Activated CD4-positive, alpha-beta T cell treated with anti-CD3 and anti-CD28 coated beads, Interleukin-2, amount 50 U/mL, for 4 hours (primary cell): ENCODE measurements at regions not wholly inside any gene's neighbourhood (a gene's known extent, or its start where the extent isn't known, plus 50 kb on each side); places are given as distances from the start of the nearest gene placed in this dataset.

ENCODE experiments used
- DNase-seq, 2 experiments: peaks; one replicate each; pipeline ENCODE4 v3.0.0-alpha.2; 2020

DNA sequence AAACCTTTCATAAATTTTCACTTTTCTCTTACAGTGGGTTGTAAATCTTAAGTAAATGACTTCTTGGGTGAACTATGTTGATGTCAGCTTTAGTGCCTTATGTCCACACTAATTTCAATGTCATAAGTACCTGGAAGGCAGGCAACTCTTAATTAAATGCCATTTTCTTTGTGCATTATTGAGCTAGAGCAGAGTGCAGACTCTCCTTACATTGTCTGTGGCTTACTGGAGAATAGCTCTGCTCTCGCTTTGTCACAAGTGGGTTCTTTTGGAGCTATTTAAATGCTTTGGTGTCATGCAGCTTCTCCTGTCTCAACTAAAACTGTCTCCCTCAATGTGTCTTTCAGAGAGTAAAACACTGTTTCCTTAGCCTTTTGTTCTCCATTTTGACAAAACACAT lies 411.6 kb downstream of the STIM2 start:
- DNase-seq = no peak

GRCh38 chr4:27276307-27277073 lies 415.8 kb downstream of the STIM2 start:
- DNase-seq = no peak

DNA sequence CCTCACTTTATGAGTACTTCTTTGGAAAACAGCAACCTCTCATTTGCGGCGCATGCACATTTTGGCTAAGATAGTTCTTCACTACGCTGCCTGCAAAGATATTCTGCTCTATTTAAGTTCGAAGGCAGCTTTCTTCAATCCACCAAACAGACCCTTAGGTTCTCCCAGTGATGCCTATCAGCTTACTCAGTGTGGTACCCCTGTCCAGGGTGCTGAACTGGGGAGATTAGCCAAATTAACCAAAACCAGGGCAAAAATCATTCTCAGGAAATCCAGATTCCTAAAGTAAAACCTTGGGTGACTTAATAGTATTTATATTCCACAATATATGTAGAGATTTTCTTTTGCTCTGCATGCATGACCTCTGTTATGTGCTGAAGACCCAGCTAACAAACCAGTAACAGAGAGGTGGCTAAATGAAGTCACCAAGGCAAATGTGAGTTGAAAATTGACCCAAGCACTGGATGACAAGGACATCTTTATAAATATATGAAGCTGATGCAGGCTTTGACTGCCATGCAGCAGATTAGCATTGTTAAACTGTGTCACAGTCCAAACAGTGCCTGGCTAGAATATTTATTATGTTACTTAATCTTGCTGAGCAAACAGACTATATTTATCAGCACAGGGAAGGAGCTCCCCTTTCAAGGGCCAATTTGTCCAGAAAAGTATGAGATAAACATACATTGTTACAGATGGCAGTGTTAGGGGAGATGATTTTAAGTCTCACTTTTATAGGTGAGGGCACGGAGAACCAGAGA lies 418.2 kb downstream of the STIM2 start:
- no peak for DNase-seq

DNA sequence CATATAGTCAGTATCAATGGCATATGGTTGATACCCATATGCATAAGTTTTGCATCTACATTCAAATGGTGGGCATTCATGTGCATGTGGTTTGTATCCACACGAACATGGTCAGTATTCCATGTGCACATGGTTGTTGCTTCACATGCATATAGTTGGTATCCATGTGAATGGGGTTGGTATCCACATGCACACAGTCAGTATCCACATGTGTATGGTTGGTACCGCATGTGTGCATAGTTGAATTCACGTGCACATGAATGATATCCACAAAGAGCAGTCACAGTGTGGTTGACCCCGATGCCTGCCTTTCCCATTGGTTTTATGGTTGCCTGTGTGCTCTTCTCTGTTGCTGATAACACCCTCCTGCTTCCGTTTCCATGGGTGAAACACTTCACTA lies 427.9 kb downstream of the STIM2 start:
- no peak for DNase-seq

DNA sequence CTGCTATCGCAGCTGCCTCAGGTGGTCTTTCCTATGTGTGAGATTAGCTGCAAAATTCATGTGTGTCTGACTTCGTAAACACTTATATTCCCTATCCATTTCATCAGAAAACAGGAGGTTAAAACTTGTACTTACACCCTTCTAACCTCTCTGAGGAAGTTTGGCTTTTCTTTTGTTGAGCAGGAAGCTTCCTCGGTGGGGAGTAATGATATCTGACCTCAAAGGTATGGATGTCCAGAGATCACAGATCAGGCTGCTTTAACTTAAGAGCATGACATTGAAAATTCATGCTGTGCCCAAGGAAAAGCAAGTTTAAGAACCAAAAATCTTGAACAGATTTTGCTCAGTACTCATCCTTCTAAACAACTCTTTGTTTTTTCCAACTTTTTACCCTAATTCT lies 429.1 kb downstream of the STIM2 start:
- no peak for DNase-seq

DNA sequence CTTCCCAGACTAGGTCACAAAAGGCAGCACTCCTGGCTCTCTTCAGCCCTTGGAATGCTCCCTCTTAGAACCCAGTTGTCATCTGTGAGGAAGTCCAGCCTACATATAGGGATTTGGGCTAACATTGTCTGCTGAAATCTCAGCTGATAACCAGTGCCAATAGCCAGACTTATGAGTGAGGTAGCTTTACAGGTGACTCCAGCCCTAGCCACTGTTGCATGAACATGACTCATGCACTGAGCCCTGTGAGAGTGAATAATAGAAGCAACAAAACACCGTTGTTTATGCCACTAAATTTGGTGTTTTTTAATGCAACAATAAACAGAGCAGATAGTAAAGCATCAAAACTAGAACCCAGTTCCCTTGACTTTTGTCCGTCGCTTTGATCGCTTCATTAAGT lies 433.2 kb downstream of the STIM2 start:
- DNase-seq = no peak

GRCh38 chr4:27304751-27305150 lies 444.1 kb downstream of the STIM2 start:
- no peak for DNase-seq

DNA sequence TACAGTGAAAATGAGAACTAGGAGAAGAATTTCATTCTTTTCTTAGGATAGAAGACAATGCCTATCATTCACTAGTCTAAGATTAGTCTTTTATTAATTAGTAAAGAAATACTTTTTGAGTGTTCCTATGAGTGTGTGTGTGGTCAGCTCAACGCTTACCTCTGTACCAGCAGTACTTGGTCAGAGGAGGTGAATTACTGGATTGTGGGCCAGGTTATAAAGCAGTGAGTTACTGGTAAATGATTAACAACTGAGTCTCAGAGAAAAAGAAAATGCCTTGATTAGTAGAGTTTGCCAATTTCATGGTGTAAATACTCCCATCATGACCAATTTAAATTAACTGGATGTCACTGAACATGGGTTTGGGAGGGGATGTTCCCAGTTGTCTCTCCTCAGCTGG lies 444.6 kb downstream of the STIM2 start:
- no peak for DNase-seq

GRCh38 chr4:27308379-27308778 lies 447.7 kb downstream of the STIM2 start:
- DNase-seq = no peak

DNA sequence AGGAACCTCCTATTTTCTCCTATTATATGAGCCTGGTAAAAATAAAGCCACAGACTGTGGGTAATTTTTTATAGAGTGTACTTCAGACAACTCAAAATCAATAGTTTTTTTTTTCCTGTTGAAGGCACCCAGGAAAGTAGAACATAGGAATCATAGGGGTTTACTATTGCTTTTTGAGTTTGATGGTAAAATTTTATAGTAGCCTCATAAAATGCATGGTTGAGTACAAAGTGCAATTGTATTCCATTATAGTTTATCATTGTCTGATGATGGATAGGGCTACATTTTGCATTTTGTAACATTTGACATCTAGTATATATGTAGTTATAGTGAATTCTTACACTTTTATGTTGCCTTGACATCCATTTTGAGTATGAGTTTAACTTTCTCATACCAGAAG lies 455.0 kb downstream of the STIM2 start:
- no peak for DNase-seq

DNA sequence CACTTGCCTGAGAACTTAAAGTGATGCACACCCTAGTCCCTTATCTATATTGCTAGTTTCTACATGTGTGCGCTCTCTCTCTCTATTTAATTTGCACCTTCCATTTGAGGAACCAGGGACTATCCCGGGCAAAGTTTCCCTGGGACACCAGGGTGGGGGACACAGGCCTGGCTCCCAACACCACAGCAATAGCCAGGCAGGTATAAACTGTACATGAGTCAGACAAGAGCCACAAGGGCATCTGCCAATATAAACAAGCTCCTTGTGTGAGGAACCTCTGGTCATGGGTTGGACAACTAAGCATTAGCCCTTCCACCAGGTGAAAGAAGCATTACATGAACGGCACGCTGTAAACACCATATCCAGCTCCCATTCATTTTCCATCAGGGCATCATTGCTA lies 455.5 kb downstream of the STIM2 start:
- DNase-seq = no peak

DNA sequence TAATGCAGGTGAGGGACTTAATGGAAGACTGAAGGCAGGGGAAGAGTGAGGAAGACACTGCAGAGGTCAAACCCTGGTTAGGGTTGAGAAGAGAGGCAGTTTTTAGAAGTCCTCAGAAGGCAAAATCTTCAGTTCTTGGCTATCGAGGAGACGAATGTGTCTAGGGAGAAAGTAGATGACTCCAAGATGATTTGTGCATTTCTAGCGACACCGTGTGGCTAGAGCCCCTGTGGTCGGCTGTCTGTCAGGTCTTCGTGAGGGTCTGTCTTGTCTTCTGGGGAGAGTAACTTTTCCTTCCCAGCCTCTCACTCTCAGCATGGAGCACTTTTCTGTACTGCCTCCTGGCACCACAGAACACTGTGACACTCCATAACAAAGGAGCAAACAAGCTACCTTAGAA lies 458.1 kb downstream of the STIM2 start:
- DNase-seq = no peak

DNA sequence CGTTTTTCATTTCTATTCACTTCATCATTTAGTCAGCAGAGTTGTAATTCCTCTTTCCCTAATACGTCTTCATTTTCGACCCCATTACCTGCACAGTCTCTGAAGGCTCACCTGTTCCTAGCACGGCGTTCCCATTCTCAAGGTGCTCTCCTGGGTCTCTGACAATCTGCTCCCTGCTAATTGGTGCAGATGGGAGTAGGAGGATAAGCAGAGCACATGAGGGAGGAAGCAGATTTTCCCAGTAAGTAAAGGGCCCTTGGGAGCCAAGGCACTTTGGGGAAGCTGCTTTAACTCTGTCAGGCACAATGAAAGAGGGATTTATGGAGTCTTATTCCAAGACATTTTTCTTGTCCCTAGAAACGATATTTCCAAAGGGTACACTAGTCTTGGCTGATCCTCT lies 466.4 kb downstream of the STIM2 start:
- no peak for DNase-seq

- DNase-seq = no peak
These were observed 467.0 kb downstream of the STIM2 start for GRCh38 chr4:27327421-27328181.

DNA sequence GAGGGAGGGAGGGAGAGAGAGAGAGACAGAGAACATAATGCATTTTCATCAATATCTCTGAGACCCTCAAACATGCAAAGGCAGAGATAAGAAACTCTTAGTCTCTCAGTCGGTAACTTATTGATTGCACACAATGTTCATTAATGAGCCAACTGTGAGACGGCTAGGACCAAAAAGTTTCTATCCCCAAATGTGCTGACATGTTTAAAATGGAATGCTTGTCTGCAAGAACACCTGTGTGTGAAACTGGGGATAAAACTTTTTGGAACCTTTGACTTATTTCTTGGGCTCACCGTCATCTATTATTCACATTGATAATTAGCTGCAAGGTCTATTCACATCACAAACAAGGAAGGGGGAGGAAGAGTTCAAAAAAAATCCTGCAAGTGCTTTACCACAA lies 477.9 kb downstream of the STIM2 start:
- DNase-seq = no peak

- no peak for DNase-seq
These were observed 482.8 kb downstream of the STIM2 start for GRCh38 chr4:27343411-27343810.

DNA sequence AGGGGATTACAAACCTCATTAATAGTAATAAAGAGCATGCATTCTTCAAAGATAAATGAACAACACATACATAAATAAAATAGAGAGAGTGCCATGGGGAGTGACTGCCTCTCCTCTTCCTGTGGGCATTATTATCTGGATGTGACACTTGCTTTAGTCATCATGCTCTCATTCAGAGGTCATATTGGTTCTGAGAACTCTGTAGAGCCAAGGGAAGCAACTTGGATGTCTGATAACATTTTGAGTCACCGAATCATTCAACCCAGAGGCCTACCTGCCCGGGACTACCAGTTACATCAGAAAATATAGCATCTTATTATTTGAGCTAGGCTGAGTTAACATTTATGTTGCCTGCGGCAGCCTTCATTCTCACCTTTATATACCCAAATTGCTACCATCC lies 489.5 kb downstream of the STIM2 start:
- no peak for DNase-seq

DNA sequence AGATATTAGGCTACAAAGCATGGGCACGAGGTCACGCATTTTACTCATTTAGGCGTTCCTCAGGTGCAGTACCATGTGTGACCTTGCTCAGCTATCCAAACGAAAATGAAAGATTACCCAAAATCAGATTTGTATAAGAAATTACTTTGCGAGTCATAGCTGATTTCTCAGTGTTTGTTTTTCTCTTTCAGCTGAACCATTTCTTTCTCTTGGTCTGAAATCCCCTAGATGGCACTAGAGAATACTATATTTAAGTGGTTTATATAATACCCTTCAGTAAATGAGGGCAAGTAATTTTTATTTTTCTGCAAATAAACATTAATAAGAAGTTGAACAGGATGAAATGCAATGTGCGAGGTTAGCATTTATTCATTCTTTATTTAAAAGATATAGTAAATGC lies 496.6 kb downstream of the STIM2 start:
- no peak for DNase-seq

DNA sequence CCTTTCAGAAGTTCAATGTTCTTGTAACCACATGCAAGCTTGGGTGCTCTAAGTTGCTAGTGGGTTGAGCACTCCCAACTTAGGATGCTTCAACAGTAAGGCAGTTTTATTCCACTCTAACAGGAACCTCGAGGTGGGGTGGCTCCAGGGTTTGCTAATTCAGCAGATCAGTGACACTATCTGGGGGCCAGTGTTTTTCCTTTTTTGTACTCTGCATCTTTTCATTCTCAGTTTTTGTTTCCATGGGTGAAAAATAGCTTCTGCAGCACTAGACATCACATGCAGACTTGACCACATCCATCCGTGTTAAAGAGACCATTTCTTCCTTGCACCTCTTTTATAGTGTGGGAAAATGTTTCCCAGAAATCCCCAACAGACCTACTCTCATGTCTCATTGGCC lies 497.6 kb downstream of the STIM2 start:
- DNase-seq = no peak

DNA sequence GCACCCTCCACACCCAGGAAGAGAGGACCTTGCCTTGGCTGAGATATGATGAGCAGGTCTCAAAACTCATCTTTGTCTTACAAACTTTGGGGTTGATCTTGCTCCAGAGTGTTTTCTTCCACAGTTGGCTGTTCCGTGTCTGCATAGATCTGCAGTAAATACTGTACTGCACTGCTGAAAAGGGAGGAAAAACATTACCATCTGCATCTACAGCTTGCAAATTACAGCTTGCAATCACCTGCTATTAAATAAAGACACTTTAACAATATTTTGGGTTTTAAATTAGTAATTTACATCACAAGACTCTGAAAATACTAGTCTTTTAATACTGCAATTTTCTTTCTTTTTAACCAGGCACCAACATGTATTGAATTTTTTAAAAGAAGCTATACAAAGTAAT lies 499.5 kb downstream of the STIM2 start:
- DNase-seq = no peak

DNA sequence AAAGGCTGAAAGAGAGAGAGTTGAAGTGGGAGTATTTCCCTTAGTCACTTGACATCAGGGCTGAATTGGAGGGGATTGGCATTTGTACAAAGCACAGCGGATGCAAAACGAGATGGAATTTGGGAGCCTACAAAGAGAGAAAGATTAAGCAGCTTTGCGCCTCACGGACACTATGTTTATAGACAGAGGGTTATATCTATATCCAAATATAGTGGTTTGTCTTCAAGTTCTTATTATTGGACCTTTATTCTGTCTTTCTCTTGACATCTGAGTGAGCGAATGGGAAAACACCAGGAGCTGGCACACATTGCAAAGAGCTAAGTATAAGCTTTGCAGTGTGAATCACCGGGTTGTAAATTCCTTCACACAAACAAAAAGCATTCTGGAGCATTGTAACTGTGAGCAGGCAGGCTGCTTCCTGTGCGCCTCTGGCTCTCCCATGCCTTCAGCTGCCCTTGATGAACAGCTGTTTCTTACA lies 500.2 kb downstream of the STIM2 start:
- no peak for DNase-seq

- no peak for DNase-seq
These were observed 503.9 kb downstream of the STIM2 start for GRCh38 chr4:27364509-27364908.

GRCh38 chr4:27366104-27366823 lies 505.6 kb downstream of the STIM2 start:
- no peak for DNase-seq
